GM21825 (cell line): ENCODE measurements at regions not wholly inside any gene's neighbourhood (a gene's known extent, or its start where the extent isn't known, plus 50 kb on each side); places are given as distances from the start of the nearest gene placed in this dataset.
"Not testable (repeated sequence)": the region's sequence is repeated elsewhere in the genome, so short reads cannot be mapped to it uniquely, and the experiment has no call there.

Experiments used
- ATAC-seq: cut with Tn5 transposase; IDR thresholded peaks from one replicate; pipeline ENCODE4 v1.9.1; 2021; ENCODE audit warnings: mild to moderate bottlenecking, moderate library complexity; ENCODE audit not compliant: unreplicated experiment

- no peak for ATAC-seq
Observed at GRCh38 chr3:110900576-110900975, 171.0 kb upstream of the NECTIN3 start.

GRCh38 chr3:110901536-110901935, 170.1 kb upstream of the NECTIN3 start:
- ATAC-seq, result no peak

- no peak for ATAC-seq
Observed at GRCh38 chr3:110902453-110903085, 169.0 kb upstream of the NECTIN3 start.

GRCh38 chr3:110903771-110904519, 167.7 kb upstream of the NECTIN3 start:
- no peak for ATAC-seq

- no peak for ATAC-seq
Observed at GRCh38 chr3:110904520-110904890, 167.1 kb upstream of the NECTIN3 start.

GRCh38 chr3:110905121-110905520, 166.5 kb upstream of the NECTIN3 start:
- ATAC-seq, result no peak

- ATAC-seq, result no peak
Observed at GRCh38 chr3:110909839-110910238, 161.8 kb upstream of the NECTIN3 start.

- ATAC-seq, result no peak
Observed at GRCh38 chr3:110910346-110910955, 161.2 kb upstream of the NECTIN3 start.

GRCh38 chr3:110918963-110919362, 152.7 kb upstream of the NECTIN3 start:
- no peak for ATAC-seq

- no peak for ATAC-seq
Observed at GRCh38 chr3:110925798-110926197, 145.8 kb upstream of the NECTIN3 start.

GRCh38 chr3:110928016-110928662, 143.5 kb upstream of the NECTIN3 start:
- no peak for ATAC-seq

- no peak for ATAC-seq
Observed at GRCh38 chr3:110929816-110930215, 141.8 kb upstream of the NECTIN3 start.

- no peak for ATAC-seq
Observed at GRCh38 chr3:110932567-110932966, 139.0 kb upstream of the NECTIN3 start.

GRCh38 chr3:110933821-110934426, 137.7 kb upstream of the NECTIN3 start:
- ATAC-seq, result no peak

- no peak for ATAC-seq
Observed at GRCh38 chr3:110938629-110939028, 133.0 kb upstream of the NECTIN3 start.

- ATAC-seq, result no peak
Observed at GRCh38 chr3:110940055-110940454, 131.6 kb upstream of the NECTIN3 start.

- ATAC-seq, result no peak
Observed at GRCh38 chr3:110944782-110945181, 126.8 kb upstream of the NECTIN3 start.

- no peak for ATAC-seq
Observed at GRCh38 chr3:110946810-110947209, 124.8 kb upstream of the NECTIN3 start.

- not testable (repeated sequence) for ATAC-seq
Observed at GRCh38 chr3:110949194-110949593, 122.4 kb upstream of the NECTIN3 start.

- ATAC-seq, result no peak
Observed at GRCh38 chr3:110955301-110955880, 116.2 kb upstream of the NECTIN3 start.

GRCh38 chr3:110956081-110956480, 115.5 kb upstream of the NECTIN3 start:
- ATAC-seq, result no peak
